WERI-Rb-1 (cell line): ENCODE measurements at regions not wholly inside any gene's neighbourhood (a gene's known extent, or its start where the extent isn't known, plus 50 kb on each side); places are given as distances from the start of the nearest gene placed in this dataset.

Source experiments
- DNase-seq: peaks from one replicate; pipeline ENCODE4 v3.0.0-alpha.2; 2020
- H3K27ac ChIP-seq: fragments of 250-450 bp; sonication (Bioruptor Pico); 2 replicates; pipeline ENCODE4 v1.5.1; 2020; ENCODE audit warnings: mild to moderate bottlenecking, moderate library complexity
- H3K27me3 ChIP-seq: fragments of 250-450 bp; sonication (Bioruptor Pico); 2 replicates; pipeline ENCODE4 v1.5.1; 2021; ENCODE audit warnings: mild to moderate bottlenecking, low read depth, moderate library complexity; ENCODE audit not compliant: insufficient read depth, severe bottlenecking
- H3K36me3 ChIP-seq: fragments of 250-450 bp; sonication (Bioruptor Pico); 2 replicates; pipeline ENCODE4 v1.5.1; 2020; ENCODE audit warnings: mild to moderate bottlenecking, moderate library complexity
- H3K4me3 ChIP-seq: 2 replicates; pipeline ENCODE4 v1.5.1; 2011; ENCODE audit warnings: low read depth, mild to moderate bottlenecking, control low read depth, low read length
- H3K9me3 ChIP-seq: fragments of 250-450 bp; sonication (Bioruptor Pico); 2 replicates; pipeline ENCODE4 v1.5.1; 2021; ENCODE audit warnings: mild to moderate bottlenecking, moderate library complexity; ENCODE audit not compliant: severe bottlenecking
- TF ChIP-seq, protein P1 (sequence below): IDR thresholded peaks from 2 replicates; pipeline ENCODE4 v1.5.1; 2011; ENCODE audit warnings: low read depth, mild to moderate bottlenecking, control low read depth, inconsistent platforms, low read length

GRCh38 chr22:48660104-48660789, 1167.4 kb downstream of the BRD1 start:
- no peak for DNase-seq
- Histone ChIP-seq H3K4me3 (no peak overlapping the region), H3K27ac (no peak overlapping the region), H3K36me3 (0 out of 2 replicates have a peak, but pooled peaks cover 3% of the 10 kb centered on the region), H3K27me3 (no peaks in the 10 kb centered on the region), H3K9me3 (peaks cover 9% of the 10 kb centered on the region)
- TF ChIP-seq, protein P1, sequence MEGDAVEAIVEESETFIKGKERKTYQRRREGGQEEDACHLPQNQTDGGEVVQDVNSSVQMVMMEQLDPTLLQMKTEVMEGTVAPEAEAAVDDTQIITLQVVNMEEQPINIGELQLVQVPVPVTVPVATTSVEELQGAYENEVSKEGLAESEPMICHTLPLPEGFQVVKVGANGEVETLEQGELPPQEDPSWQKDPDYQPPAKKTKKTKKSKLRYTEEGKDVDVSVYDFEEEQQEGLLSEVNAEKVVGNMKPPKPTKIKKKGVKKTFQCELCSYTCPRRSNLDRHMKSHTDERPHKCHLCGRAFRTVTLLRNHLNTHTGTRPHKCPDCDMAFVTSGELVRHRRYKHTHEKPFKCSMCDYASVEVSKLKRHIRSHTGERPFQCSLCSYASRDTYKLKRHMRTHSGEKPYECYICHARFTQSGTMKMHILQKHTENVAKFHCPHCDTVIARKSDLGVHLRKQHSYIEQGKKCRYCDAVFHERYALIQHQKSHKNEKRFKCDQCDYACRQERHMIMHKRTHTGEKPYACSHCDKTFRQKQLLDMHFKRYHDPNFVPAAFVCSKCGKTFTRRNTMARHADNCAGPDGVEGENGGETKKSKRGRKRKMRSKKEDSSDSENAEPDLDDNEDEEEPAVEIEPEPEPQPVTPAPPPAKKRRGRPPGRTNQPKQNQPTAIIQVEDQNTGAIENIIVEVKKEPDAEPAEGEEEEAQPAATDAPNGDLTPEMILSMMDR = no peak

DNA sequence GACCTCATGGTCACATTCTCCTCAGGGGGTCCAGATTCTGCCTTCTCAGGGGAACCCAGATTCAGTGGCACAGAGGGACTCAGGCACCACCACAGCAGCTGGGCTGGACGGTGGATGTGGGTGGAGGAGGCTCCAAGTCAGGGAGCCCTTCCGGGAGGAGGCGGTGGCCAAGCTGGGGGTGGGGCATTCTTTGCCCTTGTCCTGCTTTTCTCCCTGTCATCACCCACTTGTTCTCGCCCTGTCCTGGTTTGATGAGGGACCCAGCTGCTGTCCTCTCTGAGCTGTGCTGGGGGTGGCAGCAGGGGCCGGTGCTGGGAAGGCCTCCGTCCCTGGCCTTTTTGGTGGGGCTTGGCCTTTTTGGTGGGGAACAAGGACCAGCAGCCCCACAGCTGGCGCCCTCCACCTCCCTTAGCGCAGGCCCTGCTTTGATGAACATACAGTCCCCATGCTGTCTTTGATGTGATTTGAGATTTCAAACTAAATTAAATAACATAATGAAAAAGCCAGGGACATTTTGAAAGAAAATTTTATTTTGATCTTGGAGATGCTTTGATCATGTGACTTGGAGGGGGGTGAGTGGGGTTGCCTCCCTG, 1168.2 kb downstream of the BRD1 start:
- no peak for DNase-seq
- 0 out of 2 replicates have a peak, but pooled peaks cover 3% of the 10 kb centered on the region for H3K36me3 ChIP-seq
- no peaks in the 10 kb centered on the region for H3K27me3 ChIP-seq
- H3K9me3 ChIP-seq = peaks cover 9% of the 10 kb centered on the region
- TF ChIP-seq, protein P1 = no peak
- H3K4me3 ChIP-seq = no peak overlapping the region
- no peak overlapping the region for H3K27ac ChIP-seq

- TF ChIP-seq, protein P1 = no peak
- H3K27ac ChIP-seq = no peak overlapping the region
- H3K36me3 ChIP-seq = 0 out of 2 replicates have a peak, but pooled peaks cover 3% of the 10 kb centered on the region
- H3K4me3 ChIP-seq = no peak overlapping the region
- DNase-seq = no peak
- H3K9me3 ChIP-seq = peaks cover 6% of the 10 kb centered on the region
- H3K27me3 ChIP-seq = no peaks in the 10 kb centered on the region
These were observed 1168.8 kb downstream of the BRD1 start for GRCh38 chr22:48658871-48659270.

DNA sequence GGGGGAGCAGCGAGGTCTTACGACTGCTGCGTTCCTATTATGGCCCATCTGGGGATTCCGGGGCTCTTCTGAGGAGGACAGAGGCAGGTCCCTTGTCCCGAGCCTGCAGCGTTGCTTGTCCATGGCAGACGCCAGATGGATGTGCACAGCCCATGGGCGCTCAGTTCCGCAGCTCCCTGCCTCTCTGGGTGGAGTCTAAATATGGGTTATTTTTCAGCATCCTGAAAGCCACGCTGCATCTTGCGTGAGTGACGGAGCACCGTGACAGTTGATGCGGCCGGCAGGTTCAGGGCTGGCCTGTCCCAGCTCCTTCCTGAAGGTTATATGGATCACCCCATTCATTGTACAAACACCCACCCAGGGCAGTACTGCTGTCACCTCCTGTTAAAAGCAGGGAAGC, 1169.4 kb downstream of the BRD1 start:
- TF ChIP-seq, protein P1 = no peak
- no peak for DNase-seq
- H3K27me3 ChIP-seq = no peaks in the 10 kb centered on the region
- H3K36me3 ChIP-seq = no peaks in the 10 kb centered on the region
- no peak overlapping the region for H3K4me3 ChIP-seq
- H3K27ac ChIP-seq = no peak overlapping the region
- peaks cover 4% of the 10 kb centered on the region for H3K9me3 ChIP-seq

DNA sequence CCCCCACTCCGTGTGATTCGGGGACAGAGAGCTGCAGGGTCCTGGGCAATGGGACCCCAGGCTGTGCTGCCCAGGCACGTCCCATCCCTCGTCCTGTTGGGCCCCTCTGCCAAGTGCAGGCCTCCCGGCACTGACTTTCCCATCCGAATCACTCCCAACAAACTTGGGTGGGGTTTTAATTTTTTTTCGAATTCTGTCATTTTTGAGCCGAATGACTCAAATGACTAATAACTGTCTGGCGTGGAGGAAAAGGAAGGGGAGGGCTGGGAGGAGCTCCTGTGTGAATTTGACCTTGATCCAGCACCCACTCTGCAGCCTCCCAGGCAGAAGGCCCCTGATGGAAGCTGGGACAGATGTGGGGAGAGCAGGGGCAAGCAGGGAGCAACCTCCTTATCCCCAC, 1173.2 kb downstream of the BRD1 start:
- TF ChIP-seq, protein P1 = no peak
- Histone ChIP-seq H3K36me3 (no peaks in the 10 kb centered on the region; the same call in 1 of the 2 replicates), H3K27me3 (no peaks in the 10 kb centered on the region), H3K4me3 (no peak overlapping the region), H3K27ac (no peak overlapping the region), H3K9me3 (no peaks in the 10 kb centered on the region)
- DNase-seq = no peak
